ENCODE measurements at regions not wholly inside any gene's neighbourhood (a gene's known extent, or its start where the extent isn't known, plus 50 kb on each side); places are given as distances from the start of the nearest gene placed in this dataset.
"Not testable (repeated sequence)": the region's sequence is repeated elsewhere in the genome, so short reads cannot be mapped to it uniquely, and the experiment has no call there.

DNA sequence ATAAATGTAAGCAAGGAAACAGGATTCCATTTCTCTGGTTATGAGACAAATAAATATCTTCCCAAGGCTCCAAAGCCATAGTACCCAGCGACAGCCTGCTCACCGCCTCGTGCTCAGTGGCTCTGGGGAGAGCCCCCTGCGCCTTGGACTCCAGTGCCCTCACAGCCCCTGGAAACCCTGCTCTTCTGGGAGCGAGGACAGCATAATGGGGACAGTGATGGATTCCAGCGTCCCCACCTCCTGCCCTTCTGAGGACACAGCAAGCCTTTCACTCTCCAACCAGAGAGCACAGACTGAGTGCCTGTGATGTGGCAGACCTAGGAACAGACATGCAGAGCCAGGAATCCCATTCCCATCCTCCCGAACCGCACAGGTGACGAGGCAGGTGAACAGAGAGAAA, 660.8 kb downstream of the TBC1D22A start:
- no peak for DNase-seq

DNA sequence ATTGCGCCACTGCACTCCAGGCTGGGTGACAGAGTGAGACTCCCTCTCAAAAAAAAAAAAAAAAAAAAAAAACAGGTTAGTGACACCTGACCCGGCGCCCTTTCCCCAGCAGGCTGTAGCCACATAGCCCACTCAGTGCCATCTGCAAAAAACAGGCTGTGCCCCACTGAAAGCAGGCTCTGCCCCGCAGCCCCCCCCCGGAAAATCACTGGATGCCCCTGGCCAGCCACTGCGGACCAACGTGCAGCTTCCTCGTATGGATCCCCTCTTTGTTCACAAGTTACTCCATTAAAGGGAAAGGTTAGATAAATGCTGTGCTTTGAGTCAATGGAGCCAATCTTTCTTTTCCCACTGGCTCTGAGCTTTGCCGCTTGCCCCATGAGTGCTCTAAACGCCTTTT, 660.3 kb downstream of the TBC1D22A start:
- no peak for DNase-seq

DNA sequence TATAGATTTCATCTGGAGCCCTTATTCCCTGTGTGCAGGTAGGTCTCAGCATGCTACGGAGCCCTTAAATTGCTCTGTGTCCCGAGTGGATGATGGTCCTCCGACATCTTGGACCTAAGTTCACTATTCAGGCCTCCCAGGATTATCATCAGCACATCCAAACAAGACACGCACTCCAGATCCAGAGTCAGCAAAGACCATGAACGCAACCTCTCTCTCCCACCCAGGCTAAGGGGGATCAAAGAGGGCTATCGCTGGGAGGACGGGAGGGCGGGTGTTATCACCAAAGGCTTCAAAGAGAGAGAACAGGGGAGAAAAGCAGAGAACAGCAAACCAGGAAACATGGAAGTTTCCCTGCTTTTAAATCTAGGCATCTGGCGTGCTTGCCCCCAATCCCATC, 659.4 kb downstream of the TBC1D22A start:
- DNase-seq, result no peak

DNA sequence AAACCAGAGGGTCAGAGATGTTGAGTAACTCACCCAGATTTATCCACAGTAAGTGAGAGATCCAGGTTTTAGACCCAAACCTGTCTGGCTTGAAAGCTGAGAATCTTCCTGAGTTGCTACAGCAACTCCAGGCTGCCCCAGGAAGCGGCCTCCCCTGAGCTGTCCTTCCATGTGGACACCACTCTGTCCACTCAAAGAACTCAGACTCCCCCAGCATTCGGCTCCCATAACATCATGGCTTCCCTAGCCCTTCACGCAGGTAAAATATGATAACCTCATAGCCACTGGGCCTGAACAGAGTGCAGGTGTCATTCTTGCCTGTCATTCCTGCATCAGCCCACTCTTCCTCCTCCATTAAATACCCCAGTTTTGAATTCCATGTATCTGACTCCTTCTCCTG, 657.8 kb downstream of the TBC1D22A start:
- no peak for DNase-seq

DNA sequence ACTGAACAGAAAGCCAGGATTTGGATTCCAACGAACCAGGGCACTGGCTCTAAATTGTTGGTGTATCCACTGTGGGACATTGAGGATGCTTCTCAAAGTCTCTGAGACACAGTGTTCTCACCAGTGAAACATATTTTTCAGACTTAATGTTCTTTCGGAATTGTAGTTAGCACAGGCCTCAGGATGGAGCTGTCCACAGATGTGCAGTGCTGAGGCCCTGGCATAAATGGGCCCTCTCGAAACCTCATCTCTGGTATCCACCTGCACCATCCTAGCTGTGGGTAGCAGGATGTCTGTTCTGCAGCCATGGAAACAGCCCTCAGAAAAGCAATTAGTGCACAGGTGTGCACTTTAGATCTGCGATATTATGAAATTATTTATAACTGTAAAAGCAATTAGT, 656.8 kb downstream of the TBC1D22A start:
- DNase-seq, result no peak

DNA sequence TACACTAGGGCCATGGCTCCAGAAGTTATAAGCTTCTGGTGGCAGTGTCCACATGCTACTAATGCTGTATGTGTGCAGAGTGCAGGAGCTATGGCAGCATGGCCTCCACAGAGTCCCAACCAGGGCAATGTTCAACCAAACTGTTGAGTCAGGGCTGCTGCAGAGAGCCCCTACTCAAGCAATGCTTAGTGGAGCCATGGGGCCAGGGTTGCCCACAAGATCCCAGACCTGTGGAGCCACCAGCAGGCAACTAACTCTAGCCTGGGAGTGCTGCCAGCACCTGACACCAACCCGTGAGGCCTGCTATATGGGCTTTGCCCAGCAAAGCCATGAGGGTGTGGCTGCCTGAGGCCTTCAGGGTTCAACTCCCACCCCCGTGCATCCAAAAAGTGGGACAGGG, 655.2 kb downstream of the TBC1D22A start:
- no peak for DNase-seq

DNA sequence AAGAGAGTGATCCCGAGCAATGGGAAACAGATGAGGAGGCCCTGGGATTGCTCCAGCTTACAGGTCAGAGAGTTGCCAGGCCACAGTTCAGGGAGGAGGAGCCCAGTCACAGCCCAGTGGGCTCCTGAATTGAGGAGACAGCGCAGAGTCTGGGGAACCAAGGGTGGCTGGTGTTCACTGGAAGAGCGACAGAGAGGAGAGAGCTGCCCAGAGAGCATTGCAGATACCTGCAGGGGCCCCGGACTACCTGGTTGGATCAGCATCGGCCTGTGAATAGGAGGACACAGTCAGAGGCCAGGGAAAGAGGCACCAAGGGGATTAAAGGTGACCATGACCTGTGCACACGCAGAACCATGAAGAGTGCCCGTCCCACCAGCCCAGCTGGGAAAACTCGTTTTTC, 648.6 kb downstream of the TBC1D22A start:
- no peak for DNase-seq

DNA sequence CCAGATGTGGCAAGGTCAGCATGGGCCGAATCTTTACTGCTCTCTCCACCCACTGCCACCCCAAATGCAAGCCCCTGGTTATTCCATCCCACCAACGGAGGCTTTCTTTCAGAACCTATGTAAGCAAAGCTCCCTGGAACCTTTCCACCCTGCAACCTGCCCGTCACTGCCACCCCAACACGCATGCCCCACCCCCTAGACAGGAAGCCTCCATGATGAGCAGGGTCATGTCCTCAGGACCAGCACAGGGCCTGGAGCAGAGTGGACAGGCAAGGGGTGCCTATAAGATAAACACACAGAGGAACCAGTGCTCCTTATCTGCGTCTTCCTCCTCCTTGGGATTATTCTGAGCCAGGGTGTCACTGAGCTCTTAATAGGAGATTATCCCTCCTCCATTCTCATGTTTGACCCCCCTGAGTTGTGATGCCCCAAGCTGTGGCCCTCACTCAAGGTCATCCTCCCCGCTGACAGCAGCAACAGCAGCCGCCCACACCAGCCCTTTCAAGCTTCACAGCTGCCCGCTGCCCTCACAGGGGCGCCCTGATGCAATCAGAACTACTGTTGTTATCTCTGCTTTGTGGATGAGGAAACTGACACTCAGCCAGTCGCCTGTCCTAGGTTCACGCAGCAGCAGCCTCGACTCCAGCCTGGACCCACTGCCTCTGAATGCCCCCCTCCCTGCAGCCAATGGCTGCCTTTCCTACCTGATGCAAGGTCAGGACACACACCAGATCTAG, 647.3 kb downstream of the TBC1D22A start:
- no peak for DNase-seq

DNA sequence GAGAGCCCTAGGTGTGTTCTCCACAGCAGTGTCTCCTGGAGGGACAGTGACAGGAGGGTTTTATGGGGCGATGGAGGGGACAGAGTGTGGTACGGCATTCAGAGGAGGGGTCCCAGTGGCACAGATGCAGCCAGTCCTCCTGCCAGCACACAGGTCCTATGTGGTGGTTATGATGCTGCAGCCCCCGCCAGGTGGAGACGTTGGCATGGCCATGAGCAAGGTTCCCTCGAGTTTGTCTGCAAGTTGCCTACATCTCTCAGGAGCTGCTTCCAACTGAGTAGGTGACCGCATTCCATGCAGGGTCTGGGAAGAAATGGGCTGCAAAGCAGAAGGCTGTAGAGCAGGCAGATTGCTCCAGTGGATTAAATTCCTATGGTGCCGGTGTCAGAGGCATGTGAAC, 646.0 kb downstream of the TBC1D22A start:
- DNase-seq, result no peak

DNA sequence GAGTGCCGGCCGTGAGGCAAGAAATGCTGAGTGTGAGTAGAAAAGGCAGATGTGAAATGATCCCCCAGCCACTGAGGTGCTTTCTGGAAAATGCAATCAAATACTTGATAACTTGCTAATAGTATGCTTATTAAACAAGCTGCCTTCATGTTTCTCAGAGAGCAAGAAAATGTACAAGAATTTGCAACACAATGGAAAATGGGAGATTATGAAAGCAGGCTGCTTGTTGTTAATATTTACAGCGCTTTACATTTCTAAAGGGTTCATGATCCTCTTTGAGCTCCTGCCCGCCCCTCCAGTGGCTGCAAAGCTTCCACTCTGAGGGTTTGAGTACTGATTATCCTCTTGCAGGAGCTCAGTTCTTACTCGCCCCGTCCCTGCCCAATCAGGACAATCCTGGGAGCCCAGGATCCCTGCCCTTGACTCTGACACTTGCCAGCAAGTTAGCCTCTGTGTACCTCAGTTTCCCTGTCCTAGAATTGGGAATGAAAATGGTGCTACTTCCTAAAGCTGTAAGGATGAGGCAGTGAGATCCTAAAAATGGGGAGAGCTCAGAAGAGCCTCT, 645.1 kb downstream of the TBC1D22A start:
- DNase-seq, result no peak

DNA sequence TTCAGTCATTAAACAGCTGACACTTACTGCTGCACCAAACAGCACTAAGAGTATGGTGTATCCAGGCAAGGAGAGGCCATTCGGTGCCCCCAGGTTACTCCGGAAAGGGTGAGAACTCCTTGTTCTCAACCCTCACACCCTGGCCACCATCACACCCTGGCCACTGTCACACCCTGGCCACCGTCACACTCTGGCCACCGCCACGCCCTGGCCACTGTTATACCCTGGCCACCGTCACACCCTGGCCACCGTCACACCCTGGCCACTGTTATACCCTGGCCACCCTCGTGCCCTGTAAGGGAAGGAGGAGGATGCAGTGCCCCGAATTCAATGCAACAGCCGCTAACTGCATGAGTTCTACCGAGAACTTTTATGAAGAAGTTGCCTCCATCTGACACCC, 644.4 kb downstream of the TBC1D22A start:
- no peak for DNase-seq

DNA sequence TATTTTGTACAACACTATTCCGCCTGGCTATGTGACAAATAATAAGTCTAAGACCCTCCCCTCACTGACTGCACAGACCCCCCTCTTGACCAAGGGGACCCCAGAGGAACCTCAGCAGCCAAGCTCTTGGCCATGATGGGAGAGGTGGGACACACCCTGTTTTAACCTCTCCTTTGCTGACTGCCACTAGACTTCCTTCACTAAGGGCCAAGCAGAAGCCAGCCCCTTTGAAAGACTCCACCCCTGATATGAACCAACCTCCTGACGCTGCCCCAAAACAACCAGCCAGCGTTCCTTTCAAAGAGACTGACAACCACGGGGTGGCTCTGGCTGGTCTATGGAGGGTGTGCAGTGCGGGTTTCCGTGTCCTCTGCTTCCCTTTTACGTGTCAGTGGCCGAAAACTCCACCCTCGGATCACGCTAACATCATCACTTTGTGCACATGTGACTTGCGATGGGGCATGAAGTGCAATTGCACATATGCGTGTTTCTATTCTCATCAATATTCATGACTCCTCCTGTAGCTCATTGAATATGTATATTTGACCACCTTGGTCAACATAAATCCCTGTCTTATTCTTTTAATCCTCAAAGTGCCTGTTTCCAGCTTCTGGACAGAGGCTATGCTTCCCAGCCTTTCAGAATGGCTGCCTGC, 643.9 kb downstream of the TBC1D22A start:
- DNase-seq, result no peak

DNA sequence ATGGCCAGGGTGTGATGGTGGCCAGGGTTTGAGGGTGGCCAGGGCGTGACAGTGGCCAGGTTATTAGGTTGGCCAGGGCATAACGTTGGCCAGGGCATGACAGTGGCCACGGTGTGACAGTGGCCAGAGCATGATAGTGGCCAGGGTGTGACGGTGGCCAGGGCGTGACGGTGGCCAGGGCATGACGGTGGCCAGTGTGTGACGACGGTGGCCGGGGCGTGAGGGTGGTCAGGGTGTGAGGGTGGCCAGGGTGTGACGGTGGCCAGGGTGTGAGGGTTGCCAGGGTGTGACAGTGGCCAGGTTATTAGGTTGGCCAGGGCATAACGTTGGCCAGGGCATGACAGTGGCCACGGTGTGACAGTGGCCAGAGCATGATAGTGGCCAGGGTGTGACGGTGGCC, 642.8 kb downstream of the TBC1D22A start:
- not testable (repeated sequence) for DNase-seq

DNA sequence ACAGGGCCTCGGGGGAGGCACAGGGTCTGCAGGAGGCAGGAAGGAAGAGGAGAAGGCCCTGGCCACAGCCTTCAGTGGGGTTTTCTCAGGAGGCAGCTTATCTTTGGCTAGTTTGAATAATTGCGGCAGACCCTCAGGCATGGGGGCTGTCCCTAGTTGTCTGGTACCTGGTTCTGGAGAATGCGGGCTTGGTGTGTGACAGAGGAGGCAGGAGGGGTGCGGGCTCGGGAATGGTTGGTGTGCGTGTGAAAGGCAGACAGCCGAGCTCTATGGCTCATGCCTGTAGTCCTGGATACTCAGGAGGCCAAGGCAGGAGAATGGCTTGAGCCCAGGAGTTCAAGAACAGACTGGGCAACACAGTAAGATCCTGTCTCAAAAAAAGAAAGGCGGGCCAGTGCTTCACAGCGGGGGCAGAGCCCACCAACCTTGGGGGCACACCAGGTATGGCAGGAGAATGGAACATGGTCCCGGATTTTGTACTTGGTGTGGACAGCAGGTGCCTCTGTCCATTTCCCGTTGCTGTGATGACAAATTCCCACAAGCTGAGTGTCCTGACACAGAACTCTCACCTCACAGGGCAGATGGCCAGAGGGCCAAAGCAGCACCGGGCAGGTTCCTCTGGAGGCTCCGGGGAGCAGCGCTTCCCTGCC, 640.6 kb downstream of the TBC1D22A start:
- no peak for DNase-seq

DNA sequence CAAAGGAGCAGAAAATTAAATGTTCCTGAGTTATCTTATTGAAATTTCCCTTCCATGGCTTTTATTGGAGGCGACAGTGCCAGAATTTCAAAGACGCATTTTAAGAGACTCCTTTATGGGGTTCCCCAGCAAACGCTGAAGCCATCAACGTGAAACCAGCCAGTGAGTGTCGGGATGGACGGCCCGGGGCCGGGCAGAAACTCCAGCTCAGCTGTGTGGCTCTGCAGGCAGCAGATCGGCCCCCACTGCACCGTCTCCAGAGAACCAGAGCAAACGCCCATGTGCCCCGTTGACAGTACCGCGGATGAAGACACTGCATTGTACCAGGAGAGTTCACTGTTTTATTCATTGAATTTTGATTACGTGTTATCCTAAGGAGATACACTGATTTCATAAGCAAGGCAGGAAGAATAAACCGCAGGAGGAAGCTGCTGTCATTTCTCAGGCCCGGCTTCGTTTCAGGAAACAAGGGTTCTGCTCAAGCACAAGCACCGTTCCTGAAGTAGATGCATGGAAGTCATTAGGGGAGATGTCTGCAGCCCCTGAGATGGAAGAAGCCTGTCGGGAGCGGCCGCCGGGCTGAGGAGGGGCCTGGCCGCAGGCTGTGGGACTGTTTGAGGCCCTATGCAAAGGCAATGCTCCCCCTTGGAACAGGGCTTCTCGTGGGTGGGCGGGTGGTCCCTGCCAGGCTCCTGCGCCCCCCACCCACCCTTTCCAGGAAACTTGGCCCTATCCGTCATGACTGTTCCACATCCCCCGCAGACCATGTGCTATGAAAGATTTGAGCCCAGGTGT, 639.7 kb downstream of the TBC1D22A start:
- DNase-seq, result no peak

DNA sequence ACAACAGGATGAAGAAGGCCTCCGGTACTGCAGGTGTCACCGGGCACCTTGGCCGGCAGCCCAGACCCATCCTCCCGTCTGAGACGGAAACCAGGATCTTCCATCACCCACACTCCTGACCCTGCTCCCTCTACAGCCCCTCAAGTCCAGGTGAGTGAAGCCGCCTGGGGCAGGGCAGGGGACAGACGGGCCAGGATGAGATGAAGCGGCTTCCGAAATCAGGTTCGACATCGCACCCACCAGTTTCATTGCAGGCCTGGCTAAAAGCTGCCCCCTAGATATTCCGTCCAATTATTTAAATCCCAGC, 639.1 kb downstream of the TBC1D22A start:
- no peak for DNase-seq

DNA sequence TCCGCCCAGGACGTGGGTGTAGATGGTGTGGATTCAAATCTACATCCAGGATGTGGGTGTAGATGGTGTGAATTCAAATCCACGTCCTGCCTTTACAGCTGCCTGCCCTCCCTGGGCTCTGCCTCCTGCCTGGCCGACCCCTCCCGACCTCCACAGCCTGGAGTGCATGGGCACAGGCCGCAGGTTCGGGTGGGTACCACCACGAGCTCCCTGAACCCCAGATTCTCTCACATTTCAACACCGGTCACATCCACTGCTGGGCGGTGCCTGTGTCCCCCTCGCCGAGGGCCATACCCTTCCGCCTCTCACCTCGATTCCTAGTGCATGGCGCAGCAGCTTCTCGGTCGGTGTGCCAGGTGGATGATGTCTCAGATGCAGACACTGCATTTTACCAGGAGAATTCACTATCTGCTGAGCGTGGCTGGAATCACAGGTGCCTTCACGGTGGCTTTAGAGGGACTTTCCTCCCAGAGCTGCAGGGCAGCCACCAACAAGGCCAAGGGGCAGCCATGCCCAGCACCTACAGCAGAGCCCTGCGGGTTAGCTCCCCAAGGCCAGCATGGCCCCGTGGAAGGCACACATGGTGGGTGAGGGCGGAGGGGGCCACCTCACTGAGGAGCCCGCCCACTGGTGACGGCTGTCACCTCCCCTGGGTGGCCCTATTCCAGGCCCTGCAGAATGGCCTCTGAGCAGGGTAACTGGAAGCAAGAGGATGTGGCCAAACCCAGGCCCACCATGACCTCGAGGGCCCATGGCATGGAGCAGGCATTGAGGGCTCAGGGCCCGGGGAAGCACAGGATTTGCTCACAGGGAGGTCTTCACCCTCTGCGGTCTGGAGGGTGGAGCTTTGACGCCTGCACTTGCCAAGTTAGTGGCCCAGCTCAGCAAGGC, 638.5 kb downstream of the TBC1D22A start:
- DNase-seq, result no peak

DNA sequence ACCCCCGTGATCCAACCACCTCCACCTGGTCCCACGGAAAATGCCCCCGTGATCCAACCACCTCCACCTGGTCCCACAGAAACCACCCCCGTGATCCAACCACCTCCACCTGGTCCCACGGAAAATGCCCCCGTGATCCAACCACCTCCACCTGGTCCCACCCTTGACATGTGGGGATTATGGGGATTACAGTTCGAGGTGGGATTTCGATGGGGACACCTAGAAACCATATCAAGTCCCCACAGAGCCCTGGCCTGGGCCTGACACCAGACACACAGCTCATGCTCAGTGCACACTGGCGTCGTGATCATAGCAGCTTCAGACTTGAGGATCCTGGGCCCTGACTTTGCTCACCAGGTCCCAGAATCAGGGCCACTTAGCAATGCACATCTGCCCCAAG, 637.7 kb downstream of the TBC1D22A start:
- not testable (repeated sequence) for DNase-seq

DNA sequence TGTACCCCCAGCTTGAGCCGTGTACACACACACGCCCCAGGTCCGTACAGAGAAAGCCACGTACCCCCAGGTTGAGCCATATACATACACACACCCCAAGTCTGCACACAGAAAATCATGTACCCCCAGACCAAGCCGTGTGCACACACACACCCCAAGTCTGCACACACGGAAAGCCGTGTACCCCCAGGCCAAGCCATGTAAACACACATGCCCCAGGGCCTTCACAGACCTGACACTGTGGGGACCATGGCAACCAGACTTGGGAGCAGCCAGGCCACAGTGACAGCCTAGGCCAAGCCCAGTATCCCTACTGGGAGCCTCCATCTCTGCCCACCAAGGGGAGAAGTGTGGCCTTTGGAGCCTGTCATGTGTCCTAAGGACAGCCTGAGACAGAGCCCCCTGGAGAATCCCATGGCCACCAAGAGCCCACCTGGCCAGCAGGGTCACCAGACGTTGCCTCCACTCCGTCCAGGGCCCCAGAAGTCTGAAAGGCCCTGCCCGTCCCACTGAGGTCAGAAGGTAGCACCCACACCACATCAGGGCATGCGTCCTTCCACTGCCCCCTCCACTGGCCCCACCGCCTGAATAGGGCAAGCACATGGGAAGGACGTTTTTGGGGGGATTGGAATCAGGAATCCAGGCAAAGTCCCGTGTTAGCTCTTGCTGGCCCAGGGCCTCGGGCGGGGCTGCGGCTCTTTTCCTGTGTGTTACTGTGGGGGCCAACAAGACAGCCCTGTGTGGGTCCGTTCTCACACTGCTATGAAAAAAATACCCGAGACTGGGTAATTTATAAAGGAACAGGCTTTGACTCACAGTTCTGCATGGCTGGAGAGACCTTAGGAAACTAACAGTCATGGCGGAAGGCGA, 636.7 kb downstream of the TBC1D22A start:
- no peak for DNase-seq

DNA sequence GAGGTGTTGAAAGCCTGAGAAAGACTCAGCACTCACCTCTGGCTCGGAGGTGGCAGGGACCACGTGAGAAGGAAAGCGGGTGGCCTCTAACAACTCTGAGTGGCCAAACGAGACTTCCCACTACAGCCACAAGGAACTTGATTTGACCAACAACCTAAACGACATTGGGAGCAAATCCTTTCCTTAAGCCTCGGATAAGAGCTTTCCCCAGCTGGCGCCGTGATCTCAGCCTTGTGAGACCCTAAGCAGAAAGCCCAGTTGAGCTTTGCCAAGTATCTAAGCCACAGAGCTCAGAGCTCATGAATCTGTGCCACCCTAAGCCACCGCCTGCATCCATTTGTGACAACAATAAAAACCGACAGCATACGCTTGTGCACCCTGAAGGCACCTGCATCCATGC, 636.0 kb downstream of the TBC1D22A start:
- DNase-seq, result no peak

DNA sequence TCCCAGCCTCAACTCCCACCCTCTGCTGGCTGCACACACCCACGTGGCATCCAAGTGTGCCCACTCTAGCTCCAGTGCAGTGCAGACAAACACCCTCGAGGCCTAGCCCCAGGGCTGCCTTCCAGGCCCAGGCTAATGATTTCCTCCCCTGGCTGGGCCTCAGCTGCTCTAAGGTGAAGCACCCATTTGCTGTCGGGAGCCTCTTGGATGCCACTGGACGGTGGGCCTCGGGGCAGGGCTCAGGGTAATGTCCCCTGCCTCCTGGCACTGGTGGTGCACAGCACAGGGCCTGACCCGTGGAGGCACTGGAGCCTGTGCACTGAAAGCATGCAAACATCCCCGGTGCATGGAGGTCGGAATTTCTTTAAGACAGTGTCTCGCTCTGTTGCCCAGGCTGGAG, 635.2 kb downstream of the TBC1D22A start:
- no peak for DNase-seq
